Ovary (tissue), 3 donors: ENCODE measurements at regions not wholly inside any gene's neighbourhood (a gene's known extent, or its start where the extent isn't known, plus 50 kb on each side); places are given as distances from the start of the nearest gene placed in this dataset.

Experiments used
- CTCF ChIP-seq, 3 donors: fragments of 450-650 bp in 2 of 3; fragments of 200-600 bp in 1 of 3; IDR thresholded peaks; one replicate each; pipeline versions ENCODE4 v1.5.1 to v1.8.0; 2016 to 2022; ENCODE audit warnings: antibody characterized with exemption in 3 of 3, mild to moderate bottlenecking in 1 of 3
- EP300 ChIP-seq: sonication (generic); formaldehyde crosslinking; IDR thresholded peaks from one replicate; pipeline ENCODE4 v1.6.1; 2017; ENCODE audit warnings: antibody characterized with exemption
- POLR2A ChIP-seq: fragments of 450-650 bp; IDR thresholded peaks from one replicate; pipeline ENCODE4 v1.6.1; 2017; ENCODE audit warnings: antibody characterized with exemption, mild to moderate bottlenecking, moderate library complexity
- donor health status: DM: no; HTN: no; CAD: no.

GRCh38 chr14:80133457-80133856 lies 77.8 kb downstream of the DIO2 start:
- TF ChIP-seq CTCF (IDR thresholded peaks at IDR 0.05) = no peak
- TF ChIP-seq EP300 = no peak
- TF ChIP-seq POLR2A = no peak
